IMR-90 (cell line): ENCODE measurements at regions not wholly inside any gene's neighbourhood (a gene's known extent, or its start where the extent isn't known, plus 50 kb on each side); places are given as distances from the start of the nearest gene placed in this dataset.

ENCODE experiments used
- ATAC-seq: fragments of 200-7000 bp; cut with Tn5 transposase; 2 replicates; pipeline ENCODE4 v1.9.1; 2020; ENCODE audit warnings: low read depth, mild to moderate bottlenecking, moderate library complexity
- BruUV-seq: library from RNA; stranded (reverse); fragments of 400-500 nt; replicated peaks from 2 replicates; lab custom pipeline; 2021; lab: Mats Ljungman, UMichigan
- CTCF ChIA-PET: fragments of 300-600 bp; formaldehyde crosslinking; extraction: SDS; loops from one replicate; lab custom pipeline; 2021; ENCODE audit warnings: antibody characterized with exemption; lab: Yijun Ruan, JAX
- POLR2A ChIA-PET: fragments of 300-600 bp; sonication (Branson Sonifier 250); formaldehyde crosslinking; loops from one replicate; lab custom pipeline; 2022; ENCODE audit warnings: antibody characterized with exemption; ENCODE audit not compliant: unreplicated experiment; lab: Charles Lee
- DNase-seq: peaks from one replicate; pipeline ENCODE4 v3.0.0; 2013
- H2AFZ ChIP-seq: replicated peaks from 2 replicates; pipeline ENCODE3; 2013; ENCODE audit warnings: low read length, mild to moderate bottlenecking; ENCODE audit not compliant: poor library complexity
- H2AK5ac ChIP-seq: 2 replicates; pipeline ENCODE4 v1.6.1; 2013; ENCODE audit warnings: low read depth, low read length, inconsistent platforms
- H2AK9ac ChIP-seq: replicated peaks from 2 replicates; pipeline ENCODE3; 2013; ENCODE audit warnings: mild to moderate bottlenecking, low read depth, low read length, moderate library complexity; ENCODE audit not compliant: poor library complexity
- H2BK120ac ChIP-seq: 2 replicates; pipeline ENCODE4 v1.6.1; 2013; ENCODE audit warnings: low read depth, low read length, inconsistent platforms
- H2BK15ac ChIP-seq: 3 replicates; pipeline ENCODE4 v1.6.1; 2013; ENCODE audit warnings: low read depth, low read length, inconsistent platforms
- H2BK20ac ChIP-seq: 2 replicates; pipeline ENCODE4 v1.6.1; 2013; ENCODE audit warnings: low read depth, mild to moderate bottlenecking, inconsistent platforms, low read length, moderate library complexity
- H2BK5ac ChIP-seq: 2 replicates; pipeline ENCODE4 v1.6.1; 2013; ENCODE audit warnings: mild to moderate bottlenecking, low read depth, low read length, inconsistent platforms; ENCODE audit not compliant: poor library complexity, severe bottlenecking
- H3K14ac ChIP-seq: replicated peaks from 2 replicates; pipeline ENCODE4 v1.6.1; 2013; ENCODE audit warnings: low read depth, low read length, inconsistent platforms
- H3K18ac ChIP-seq: 2 replicates; pipeline ENCODE4 v1.6.1; 2013; ENCODE audit warnings: low read depth, low read length, control low read depth
- H3K23ac ChIP-seq: 2 replicates; pipeline ENCODE4 v1.6.1; 2013; ENCODE audit warnings: low read depth, low read length, inconsistent platforms
- H3K27ac ChIP-seq: 2 replicates; pipeline ENCODE4 v1.5.1; 2013; ENCODE audit warnings: mild to moderate bottlenecking, control low read depth, low read length; ENCODE audit not compliant: insufficient read depth
- H3K27me3 ChIP-seq: 2 replicates; pipeline ENCODE4 v1.6.1; 2013; ENCODE audit warnings: low read length; ENCODE audit not compliant: control insufficient read depth, insufficient read depth
- H3K36me3 ChIP-seq: 2 replicates; pipeline ENCODE4 v1.6.1; 2013; ENCODE audit warnings: low read length, mixed read lengths; ENCODE audit not compliant: control insufficient read depth, insufficient read depth
- H3K4ac ChIP-seq: 2 replicates; pipeline ENCODE4 v1.6.1; 2013; ENCODE audit warnings: low read depth, low read length, inconsistent platforms
- H3K4me1 ChIP-seq: 2 replicates; pipeline ENCODE4 v1.6.1; 2013; ENCODE audit warnings: low read length, mixed read lengths; ENCODE audit not compliant: control insufficient read depth, insufficient read depth
- H3K4me2 ChIP-seq: 2 replicates; pipeline ENCODE4 v1.6.1; 2013; ENCODE audit warnings: low read depth, mild to moderate bottlenecking, control low read depth, low read length, moderate library complexity
- H3K4me3 ChIP-seq: 2 replicates; pipeline ENCODE4 v1.5.1; 2013; ENCODE audit warnings: low read depth, mild to moderate bottlenecking, control low read depth, low read length, moderate library complexity; ENCODE audit not compliant: insufficient read depth
- H3K56ac ChIP-seq: 2 replicates; pipeline ENCODE4 v1.6.1; 2013; ENCODE audit warnings: low read length, inconsistent platforms; ENCODE audit not compliant: insufficient read depth; ENCODE audit errors: extremely low read depth
- H3K79me1 ChIP-seq, 2 experiments: 2 replicates each; pipeline ENCODE4 v1.6.1; 2013; ENCODE audit warnings: low read length in 2 of 2, inconsistent platforms in 1 of 2, low read depth in 1 of 2
- H3K9ac ChIP-seq: 2 replicates; pipeline ENCODE4 v1.6.1; 2013; ENCODE audit warnings: low read depth, low read length, control low read depth
- H3K9me1 ChIP-seq: 2 replicates; pipeline ENCODE4 v1.6.1; 2013; ENCODE audit warnings: low read length, inconsistent platforms; ENCODE audit not compliant: insufficient read depth
- H3K9me3 ChIP-seq: 2 replicates; pipeline ENCODE4 v1.6.1; 2013; ENCODE audit warnings: low read length; ENCODE audit not compliant: control insufficient read depth, insufficient read depth
- H4K20me1 ChIP-seq: 2 replicates; pipeline ENCODE4 v1.6.1; 2013; ENCODE audit warnings: low read length, inconsistent platforms; ENCODE audit not compliant: insufficient read depth
- H4K5ac ChIP-seq: 2 replicates; pipeline ENCODE4 v1.6.1; 2013; ENCODE audit warnings: mild to moderate bottlenecking, low read depth, low read length, control low read depth
- H4K8ac ChIP-seq, 2 experiments: 2 replicates each; pipeline ENCODE4 v1.6.1; 2013; ENCODE audit warnings: low read depth in 2 of 2, low read length in 2 of 2, control low read depth in 1 of 2, inconsistent platforms in 1 of 2
- H4K91ac ChIP-seq: 2 replicates; pipeline ENCODE4 v1.6.1; 2013; ENCODE audit warnings: low read depth, low read length, inconsistent platforms; ENCODE audit not compliant: insufficient read depth
- BHLHE40 ChIP-seq: fragments of 150-350 bp; IDR thresholded peaks from 2 replicates; pipeline ENCODE4 v1.6.1; 2016; ENCODE audit warnings: mild to moderate bottlenecking, low read depth, low read length
- MAFK ChIP-seq: IDR thresholded peaks from 2 replicates; pipeline ENCODE4 v1.6.1; 2012; ENCODE audit warnings: low read depth, low read length, improper control_type of control experiment
- dilution Hi-C: fragments of 300-500 bp; cut with HindIII; formaldehyde crosslinking; loops from one replicate; pipeline ENCODE4 v1.14.3; 2018; ENCODE audit warnings: low sequenced_read_pairs; ENCODE audit not compliant: unreplicated experiment
- in situ Hi-C: fragments of 300-500 bp; cut with MboI; formaldehyde crosslinking; loops from 3 replicates; pipeline ENCODE4 v1.14.3; 2019; ENCODE audit warnings: low sequenced_read_pairs, inconsistent platforms, mixed read lengths
- intact Hi-C: fragments of 100-400 bp; cut with micrococcal nuclease; formaldehyde crosslinking; loops from 2 replicates; pipeline ENCODE4 v1.10.0; 2022

GRCh38 chr15:29922191-29922590, 99.9 kb upstream of the TJP1 start:
- ChIA-PET CTCF (no interaction called here), POLR2A (no interaction called here)
- H2BK120ac ChIP-seq: no peak overlapping the region
- no peak overlapping the region for H4K5ac ChIP-seq
- BruUV-seq: no TSS peak
- H3K18ac ChIP-seq: no peak overlapping the region
- H4K20me1 ChIP-seq: peaks cover 3% of the 10 kb centered on the region; the same call in 1 of the 2 replicates
- H3K4ac ChIP-seq: no peak overlapping the region; the same call in 1 of the 2 replicates
- in situ Hi-C loops: loop anchor here (10.0 kb wide), 2 partner anchors 47 to 107 kb away; no protein-coding TSS in a partner anchor
- no peak overlapping the region for H2AFZ ChIP-seq
- H3K79me1 ChIP-seq: peaks cover 0 to 10% of the 10 kb centered on the region in 2 experiments; a peak in 2 of 4 replicates
- no peaks in the 10 kb centered on the region for H3K36me3 ChIP-seq
- intact Hi-C loops: no loop called here
- H3K9ac ChIP-seq: no peak overlapping the region
- TF ChIP-seq BHLHE40 (no peak), MAFK (peak; percentile 34; the same call in 1 of the 2 replicates)
- H2BK15ac ChIP-seq: no peak overlapping the region
- dilution Hi-C loops: no loop called here
- no peak overlapping the region for H2AK9ac ChIP-seq
- no peak overlapping the region for H3K23ac ChIP-seq
- H3K9me3 ChIP-seq: no peaks in the 10 kb centered on the region
- H3K4me3 ChIP-seq: no peak overlapping the region
- no peak for DNase-seq
- no peak overlapping the region for H3K27ac ChIP-seq
- no peak overlapping the region for H3K56ac ChIP-seq
- peaks cover 19% of the 10 kb centered on the region for H3K9me1 ChIP-seq
- H3K4me1 ChIP-seq: peaks cover 22% of the 10 kb centered on the region
- H3K14ac ChIP-seq: no peak overlapping the region
- H2BK5ac ChIP-seq: no peak overlapping the region
- no peak overlapping the region for H2BK20ac ChIP-seq
- H4K91ac ChIP-seq: no peak overlapping the region
- H2AK5ac ChIP-seq: no peak overlapping the region
- H3K27me3 ChIP-seq: peaks cover 3% of the 10 kb centered on the region; the same call in 1 of the 2 replicates
- no peak for ATAC-seq
- no peak overlapping the region for H3K4me2 ChIP-seq
- H4K8ac ChIP-seq: no peak overlapping the region
